Epithelial cell of prostate (primary cell): ENCODE measurements at regions not wholly inside any gene's neighbourhood (a gene's known extent, or its start where the extent isn't known, plus 50 kb on each side); places are given as distances from the start of the nearest gene placed in this dataset.

Source experiments
- DNase-seq: peaks from one replicate; pipeline ENCODE4 v3.0.0-alpha.2; 2011; ENCODE audit warnings: low read depth, low spot score
- H3K27ac ChIP-seq: fragments of 450-650 bp; 2 replicates; pipeline ENCODE4 v1.5.1; 2017; ENCODE audit warnings: mild to moderate bottlenecking

GRCh38 chr1:162927421-162927820 is 66.4 kb upstream of the CCDC190 start:
- H3K27ac ChIP-seq = no peak overlapping the region
- no peak for DNase-seq

GRCh38 chr1:162926906-162927305 is 65.9 kb upstream of the CCDC190 start:
- DNase-seq = no peak
- no peak overlapping the region for H3K27ac ChIP-seq

- DNase-seq = no peak
- no peak overlapping the region for H3K27ac ChIP-seq
Observed at GRCh38 chr1:162924179-162924578, 63.2 kb upstream of the CCDC190 start.

GRCh38 chr1:162922201-162922600 is 61.2 kb upstream of the CCDC190 start:
- DNase-seq = no peak
- H3K27ac ChIP-seq = no peak overlapping the region

GRCh38 chr1:162921311-162921710 is 60.3 kb upstream of the CCDC190 start:
- no peak for DNase-seq
- H3K27ac ChIP-seq = no peak overlapping the region

GRCh38 chr1:162919034-162919433 is 58.1 kb upstream of the CCDC190 start:
- no peak for DNase-seq
- no peak overlapping the region for H3K27ac ChIP-seq

GRCh38 chr1:162918151-162918754 is 57.3 kb upstream of the CCDC190 start:
- no peak for DNase-seq
- H3K27ac ChIP-seq = no peak overlapping the region

- peak overlapping the region; percentile 51 for H3K27ac ChIP-seq
- DNase-seq = no peak
Observed at GRCh38 chr1:162916821-162917613, 56.0 kb upstream of the CCDC190 start.

GRCh38 chr1:162916407-162916806 is 55.4 kb upstream of the CCDC190 start:
- no peak for DNase-seq
- H3K27ac ChIP-seq = peak overlapping the region; percentile 51

GRCh38 chr1:162914601-162915000 is 53.6 kb upstream of the CCDC190 start:
- peak overlapping the region; percentile 95 for H3K27ac ChIP-seq
- no peak for DNase-seq

- peak overlapping the region; percentile 95 for H3K27ac ChIP-seq
- peak; percentile 99 for DNase-seq
Observed at GRCh38 chr1:162913345-162913744, 52.4 kb upstream of the CCDC190 start.

GRCh38 chr1:162912061-162912667 is 51.2 kb upstream of the CCDC190 start:
- DNase-seq = no peak
- H3K27ac ChIP-seq = peak overlapping the region; percentile 95
